GM18868 (cell line): ENCODE measurements at regions not wholly inside any gene's neighbourhood (a gene's known extent, or its start where the extent isn't known, plus 50 kb on each side); places are given as distances from the start of the nearest gene placed in this dataset.
A peak's percentile ranks its signal among the peaks of the same experiment; 100 is the strongest.
"Not testable (repeated sequence)": the region's sequence is repeated elsewhere in the genome, so short reads cannot be mapped to it uniquely, and the experiment has no call there.

Source experiments
- ATAC-seq: cut with Tn5 transposase; IDR thresholded peaks from one replicate; pipeline ENCODE4 v1.9.1; 2021; ENCODE audit warnings: mild to moderate bottlenecking, moderate library complexity; ENCODE audit not compliant: unreplicated experiment

DNA sequence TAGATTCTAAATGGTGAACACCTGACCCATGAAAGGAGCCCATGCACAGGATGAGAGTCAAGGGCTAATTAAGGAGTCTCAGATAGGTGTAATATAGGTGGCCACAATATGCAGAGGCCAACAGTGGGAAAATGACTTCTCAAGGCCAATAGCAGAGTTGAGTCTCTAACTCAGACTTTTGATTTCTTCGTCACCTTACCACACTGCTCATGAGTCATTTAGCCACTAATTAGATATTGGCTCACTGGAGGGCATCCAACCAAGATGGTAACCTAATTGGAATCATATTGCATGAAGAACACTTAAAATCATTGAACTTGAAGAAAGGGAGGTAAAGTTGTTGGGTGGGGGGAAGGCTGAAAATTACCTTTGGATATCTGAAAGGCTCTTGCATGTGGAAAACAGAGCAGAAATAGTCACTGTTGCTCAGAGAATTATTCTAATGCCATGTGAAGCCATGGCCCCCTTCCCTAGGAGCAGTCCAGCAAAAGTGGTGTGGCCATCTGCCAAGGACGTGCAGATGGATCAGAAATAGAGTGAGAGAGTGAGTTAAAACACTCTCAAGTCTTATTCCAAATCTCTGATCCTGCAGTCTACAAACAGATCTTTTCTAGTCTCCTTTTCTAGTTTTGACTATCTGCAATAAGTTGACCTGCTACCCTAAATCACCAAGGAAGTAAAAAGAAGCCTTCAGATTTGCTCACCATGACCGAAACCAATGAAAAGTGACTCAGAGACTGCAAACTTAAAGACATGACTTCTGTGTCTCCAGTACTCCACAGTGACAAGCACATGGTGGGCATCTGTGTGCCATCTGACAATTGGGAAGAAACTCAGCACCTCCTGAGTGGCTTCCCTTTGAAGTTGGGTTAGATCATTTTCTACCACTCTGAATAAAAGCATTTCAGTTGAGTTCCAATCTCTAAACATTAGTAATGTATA lies 93.9 kb upstream of the C1QTNF7 start:
- peak; percentile 64 for ATAC-seq

DNA sequence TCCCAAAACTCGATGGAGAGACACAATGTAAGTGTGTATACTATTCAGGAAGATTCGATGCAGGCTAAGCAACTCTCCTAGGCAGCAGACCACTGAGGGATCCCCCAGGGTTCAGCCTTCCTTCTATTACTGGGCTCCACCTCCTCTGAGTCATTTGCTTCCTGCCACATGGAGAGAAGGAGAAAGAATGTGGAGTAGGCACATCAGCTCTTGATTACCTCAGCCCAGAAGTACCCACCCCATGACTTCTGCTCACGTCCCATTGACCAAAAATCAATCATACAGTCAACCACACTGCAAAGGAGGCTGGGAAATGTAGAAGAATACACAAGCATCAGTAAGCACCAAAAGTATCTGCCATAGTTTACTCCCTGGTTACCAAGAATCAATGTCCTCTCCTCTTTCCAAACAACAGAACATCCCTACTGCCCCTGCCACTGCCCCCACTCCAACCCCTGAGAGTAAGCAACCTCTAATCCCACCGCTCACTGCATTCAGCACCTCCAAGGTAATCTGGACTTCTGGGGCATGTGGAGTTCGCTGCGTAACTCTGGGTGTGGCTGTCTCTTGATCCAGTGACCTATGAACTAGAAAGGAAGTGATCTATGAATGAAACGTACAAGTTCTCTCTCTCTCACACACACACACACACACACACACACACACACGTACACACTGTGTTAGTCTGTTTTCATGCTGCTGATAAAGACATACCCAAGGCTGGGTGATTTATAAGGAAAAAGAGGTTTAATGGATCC lies 91.2 kb upstream of the C1QTNF7 start:
- no peak for ATAC-seq

DNA sequence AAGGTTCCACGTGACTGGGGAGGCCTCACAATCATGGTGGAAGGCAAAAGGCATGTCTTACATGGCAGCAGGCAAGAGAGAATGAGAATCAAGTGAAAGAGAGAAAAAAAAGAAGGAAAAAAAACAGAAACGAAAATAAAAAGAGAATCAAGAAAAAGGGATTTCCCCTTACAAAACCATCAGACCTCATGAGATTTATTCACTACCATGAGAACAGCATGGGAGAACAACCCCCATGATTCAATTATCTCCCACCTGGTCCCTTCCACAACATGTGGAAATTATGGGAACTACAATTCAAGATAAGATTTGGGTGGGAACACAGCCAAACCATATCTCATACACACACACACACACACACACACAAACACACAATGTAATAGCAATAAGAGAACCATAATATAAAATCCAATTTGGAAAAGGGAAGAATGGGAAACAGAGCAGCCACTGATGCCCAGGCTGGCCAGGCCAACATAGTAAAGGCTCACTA lies 90.6 kb upstream of the C1QTNF7 start:
- ATAC-seq: not testable (repeated sequence)

DNA sequence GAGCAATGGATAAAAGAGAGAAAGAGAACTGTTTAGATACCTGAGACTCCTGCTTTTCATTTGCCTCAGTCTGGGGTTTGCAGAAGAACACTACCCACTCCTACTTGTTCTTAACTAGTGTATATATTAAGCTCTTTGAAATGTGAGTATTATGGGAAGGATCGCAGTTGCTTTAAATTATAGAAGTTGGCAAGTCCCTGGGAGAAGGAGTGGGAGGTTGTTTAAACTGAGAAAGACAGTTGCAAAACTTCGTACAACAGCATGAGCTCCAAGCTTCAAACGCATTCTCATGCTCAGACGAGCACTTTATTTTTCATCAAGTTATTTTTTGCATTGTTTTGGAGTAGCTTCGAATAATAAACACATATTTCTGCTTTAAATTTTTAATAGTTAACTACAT lies 88.1 kb upstream of the C1QTNF7 start:
- no peak for ATAC-seq

DNA sequence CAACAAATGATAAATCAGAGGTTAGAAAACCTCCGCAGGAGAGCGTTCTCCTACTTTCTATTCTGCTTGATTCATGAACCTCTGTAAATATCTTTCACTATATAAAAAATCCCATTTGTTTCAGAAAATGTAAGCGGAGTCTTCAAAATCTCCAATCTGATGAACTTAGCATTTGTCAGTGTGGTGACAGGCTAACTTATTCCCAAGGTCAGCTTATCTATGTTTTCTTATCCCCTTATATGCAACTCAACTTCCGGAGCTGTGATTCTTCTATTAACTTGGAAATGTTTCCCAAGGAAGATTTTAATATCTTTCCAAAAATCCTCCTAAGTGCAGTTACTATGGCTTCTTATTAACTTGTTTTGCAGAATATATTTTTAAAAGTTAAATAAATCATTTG lies 87.5 kb upstream of the C1QTNF7 start:
- ATAC-seq: no peak

DNA sequence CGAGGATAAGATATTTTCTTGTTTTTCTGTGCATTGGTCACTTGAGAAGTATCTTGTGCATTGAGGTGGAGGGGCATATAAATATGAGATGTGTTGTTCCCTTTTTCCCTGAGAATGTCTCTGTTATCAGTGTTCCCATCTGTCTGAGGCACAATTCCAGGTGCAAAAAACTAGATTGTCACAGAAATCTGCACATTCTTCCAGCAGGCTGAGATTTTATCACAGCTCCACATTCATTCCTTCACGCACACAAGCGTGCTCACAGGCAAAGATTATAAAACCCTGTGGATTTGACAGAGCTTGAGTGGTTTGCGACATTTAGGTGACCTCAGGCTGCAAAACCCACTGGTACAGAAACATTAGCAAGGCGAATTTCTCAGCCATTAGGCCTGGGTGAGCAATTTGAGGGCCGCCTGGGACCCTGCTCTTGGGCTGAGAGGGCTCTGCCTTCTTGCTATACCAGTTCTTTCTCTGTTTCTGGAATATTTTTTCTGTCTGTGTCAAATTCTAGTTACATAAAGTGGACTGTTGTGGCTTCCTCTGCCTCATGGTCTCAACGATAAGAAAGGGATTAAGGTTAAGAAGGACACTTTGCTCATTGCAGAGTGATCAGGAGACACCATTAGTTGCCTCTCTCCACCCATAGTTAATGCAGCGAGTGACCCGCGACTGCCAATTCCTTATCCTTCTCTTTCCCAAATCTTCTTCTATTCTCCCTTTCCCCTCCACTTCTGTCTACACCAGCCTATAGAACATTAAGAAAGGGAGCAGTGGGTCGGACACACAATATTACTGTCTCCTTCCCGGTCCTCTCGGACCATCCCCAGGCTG lies 86.7 kb upstream of the C1QTNF7 start:
- no peak for ATAC-seq

DNA sequence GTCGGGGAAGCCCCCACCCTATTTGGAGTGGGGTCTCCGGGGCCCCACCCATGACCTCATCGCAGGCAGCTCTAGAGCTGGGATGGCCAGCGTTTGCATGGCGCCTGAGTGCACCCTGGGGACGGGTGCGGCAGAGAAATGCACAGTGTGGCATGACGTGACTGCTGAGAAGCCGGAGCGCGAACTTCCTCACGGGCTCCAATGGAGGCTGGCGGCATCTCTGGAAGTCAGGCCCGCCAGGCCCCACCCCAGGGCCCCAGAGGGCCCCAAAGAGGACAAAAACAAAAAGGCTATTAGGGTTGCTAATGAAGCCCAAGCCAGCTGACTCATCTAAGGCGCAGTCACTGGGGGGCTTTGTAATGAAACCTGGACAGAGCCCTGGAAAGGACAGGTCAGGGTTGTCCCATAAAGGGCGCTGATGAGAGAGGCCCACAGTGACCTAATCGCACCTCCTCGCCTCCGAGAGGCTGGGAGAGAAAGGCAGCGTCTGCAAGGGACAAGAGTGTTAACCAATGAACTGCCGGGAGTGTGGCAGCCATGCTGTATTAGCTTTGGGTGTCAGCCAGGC lies 86.0 kb upstream of the C1QTNF7 start:
- no peak for ATAC-seq

DNA sequence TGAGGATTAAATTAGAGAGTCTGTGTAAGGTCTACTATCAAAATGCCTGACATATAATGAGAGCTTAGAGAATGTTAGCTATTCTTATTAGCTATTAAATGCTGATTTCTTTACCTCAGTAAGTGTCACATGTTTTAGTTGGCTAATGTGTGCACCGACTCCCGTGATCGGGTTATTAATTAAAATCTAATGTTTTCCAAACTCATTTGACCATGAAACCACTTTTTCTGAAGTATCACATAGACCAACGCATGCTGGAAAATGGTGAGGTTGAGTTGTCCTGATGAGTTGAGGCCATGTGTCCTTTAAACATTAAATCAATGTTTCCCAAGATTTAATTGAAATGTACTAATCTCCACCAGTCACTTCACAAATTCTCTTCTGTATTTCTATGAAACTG lies 84.8 kb upstream of the C1QTNF7 start:
- no peak for ATAC-seq

DNA sequence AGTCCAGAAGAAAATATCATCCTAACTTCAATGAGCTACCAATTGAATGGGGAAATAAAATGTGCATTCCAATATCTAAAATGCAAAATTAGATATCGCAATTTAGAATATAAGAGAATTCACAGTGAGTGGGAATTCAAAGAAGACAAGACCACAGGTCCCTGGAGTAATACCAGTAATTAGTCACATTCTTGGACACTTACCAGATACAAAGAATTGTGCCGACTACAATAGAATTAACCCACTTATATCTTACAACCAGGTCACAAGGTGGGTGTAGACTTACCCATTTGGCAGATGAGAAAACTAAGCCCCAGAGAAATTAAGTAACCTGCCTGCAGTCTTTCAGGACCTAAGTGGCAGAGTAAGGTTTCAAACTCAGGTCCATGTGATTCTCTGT lies 84.3 kb upstream of the C1QTNF7 start:
- no peak for ATAC-seq

DNA sequence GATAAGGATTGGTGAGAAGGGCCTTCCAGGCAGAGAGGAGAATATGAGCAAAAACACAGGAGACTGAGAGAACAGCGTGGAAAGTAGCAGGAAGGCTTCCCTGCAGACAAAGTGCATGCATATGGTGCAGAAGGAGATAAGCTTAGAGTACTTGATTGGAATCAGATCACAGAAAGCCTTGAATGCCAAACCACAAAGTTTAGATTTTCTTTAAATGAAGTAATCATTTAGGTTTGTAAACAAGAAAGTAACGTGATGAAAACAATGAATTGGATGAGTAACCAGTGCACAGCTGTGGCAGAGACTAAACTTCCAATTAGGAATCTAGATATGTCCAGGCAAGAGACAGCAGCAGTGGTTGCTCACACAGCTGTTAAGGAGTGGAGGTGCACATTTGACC lies 83.8 kb upstream of the C1QTNF7 start:
- no peak for ATAC-seq

DNA sequence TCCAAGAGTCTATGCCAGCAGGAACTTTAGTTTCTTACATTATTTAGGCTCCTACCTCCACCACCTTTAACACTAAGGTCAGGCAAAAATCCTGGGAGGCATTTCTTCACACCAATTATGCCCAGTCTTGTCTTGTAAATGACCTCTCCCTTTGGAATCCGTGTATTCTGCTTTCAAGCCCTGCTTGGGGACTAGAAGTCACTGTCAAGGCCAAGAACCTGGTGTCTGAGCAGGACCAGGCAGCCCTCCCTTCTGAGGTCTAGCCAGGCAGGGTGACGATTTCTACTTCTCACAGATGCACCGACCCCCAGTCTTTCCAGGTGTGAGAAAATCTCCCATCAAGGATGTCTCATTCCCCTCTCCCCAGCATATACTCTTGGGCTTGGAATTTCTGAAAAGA lies 82.7 kb upstream of the C1QTNF7 start:
- no peak for ATAC-seq

DNA sequence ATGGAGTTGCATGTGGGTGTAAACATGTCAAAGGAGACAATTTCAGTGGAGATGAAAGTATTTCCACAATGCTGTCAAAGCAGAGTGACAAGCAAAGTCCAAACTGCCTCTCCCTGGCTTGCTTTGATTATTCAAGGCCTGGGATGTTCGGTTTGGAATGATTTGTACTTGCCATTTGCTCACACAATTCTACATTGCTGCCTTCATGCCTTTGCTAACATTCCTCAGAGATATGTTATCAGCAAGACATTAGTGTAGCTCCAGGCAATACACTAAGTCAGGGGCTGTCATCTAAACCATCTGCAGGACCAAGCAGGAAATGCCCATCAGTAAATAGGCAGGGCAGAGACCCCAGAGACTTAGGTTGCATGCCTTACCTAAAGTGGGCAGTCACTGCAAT lies 79.6 kb upstream of the C1QTNF7 start:
- ATAC-seq: no peak

DNA sequence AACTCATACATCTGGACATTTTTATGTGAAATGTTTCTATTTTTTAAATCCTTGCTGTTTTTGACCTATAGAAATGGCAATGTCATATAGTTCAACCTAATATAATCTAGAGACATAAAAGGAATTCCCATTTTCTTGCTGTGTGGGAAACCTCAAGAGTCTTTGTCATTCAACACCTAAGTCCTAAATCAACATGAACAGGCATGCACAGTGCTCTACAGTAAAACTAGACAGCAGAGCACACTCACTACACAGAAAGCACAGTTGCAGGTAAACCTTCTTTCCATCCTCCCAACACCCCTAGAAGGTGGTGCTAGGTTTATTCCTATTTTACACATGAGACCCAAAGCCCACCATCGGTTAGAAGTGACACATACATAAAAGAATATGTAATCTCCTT lies 79.1 kb upstream of the C1QTNF7 start:
- ATAC-seq: no peak

DNA sequence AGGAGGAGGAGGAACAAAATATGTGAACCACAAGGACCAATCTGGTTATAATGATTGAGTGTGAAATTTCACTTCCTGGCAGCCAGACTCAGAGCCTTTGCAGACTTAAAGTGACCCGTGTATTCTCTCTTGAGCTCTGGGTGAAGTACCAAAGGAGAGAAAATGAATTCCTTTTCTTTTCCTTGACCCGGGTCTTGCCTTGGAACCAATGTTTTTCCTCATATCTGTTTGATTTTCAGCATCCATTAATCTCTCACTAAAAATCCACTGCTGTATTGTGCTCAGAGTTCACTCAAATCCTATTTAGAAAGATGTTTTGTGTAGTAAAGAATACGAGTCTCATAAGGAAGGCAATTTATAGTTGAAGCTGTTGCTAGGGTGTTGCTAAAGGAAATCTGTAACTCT lies 78.3 kb upstream of the C1QTNF7 start:
- no peak for ATAC-seq

DNA sequence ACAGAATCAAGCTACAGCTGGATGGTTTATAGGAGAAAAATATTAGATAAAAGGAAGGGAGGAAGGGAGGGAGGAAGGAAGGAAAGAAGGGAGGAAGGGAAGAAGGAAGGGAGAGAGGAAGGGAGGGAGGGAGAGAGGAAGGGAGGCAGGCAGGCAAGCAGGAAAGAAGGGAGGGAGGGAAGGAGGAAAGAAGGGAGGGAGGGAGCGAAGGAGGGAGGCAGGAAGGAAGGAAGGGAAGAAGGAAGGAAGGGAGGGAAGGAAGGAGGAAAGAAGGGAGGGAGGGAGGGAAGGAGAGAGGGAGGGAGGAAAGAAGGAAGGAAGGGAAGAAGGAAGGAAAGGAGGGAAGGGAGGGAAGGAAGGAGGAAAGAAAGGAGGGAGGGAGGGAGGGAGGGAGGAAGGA lies 77.9 kb upstream of the C1QTNF7 start:
- no peak for ATAC-seq

DNA sequence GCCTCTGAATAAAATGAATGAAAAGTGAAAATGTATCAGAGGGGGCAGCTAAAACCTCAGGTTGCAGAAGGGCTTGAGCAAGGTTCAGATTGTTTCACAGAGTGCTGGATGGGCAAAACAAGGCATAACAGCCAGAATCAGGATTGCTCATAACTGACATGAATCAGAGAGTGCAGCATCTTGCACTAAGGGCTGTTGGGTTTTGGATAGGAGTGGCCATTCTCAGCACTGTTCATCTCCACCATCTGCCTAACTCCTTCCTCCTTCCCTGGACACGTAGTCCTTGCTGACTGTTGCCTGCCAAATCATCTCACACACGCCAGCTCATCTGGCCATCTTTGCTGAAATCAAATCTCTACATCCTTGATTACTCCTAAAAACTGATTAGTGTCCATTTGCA lies 75.3 kb upstream of the C1QTNF7 start:
- no peak for ATAC-seq

DNA sequence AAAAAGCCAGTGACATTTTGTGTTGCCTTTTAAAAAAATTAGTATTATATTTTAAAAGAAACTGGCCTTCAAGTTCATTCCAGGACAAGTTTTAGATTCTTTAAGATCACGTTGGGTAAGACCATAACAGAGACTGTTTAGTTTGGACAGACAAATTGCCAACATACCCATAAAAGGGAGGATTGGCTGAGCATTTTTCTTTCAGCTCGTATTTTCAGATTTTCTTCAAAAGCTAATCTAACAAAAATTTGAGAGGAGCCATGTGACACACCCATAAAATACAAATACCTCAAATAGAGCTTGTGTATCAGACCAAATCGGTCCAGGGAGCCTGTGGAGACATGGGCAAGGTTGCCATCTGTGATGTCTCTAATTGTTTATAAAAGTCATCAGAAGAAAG lies 74.6 kb upstream of the C1QTNF7 start:
- no peak for ATAC-seq

DNA sequence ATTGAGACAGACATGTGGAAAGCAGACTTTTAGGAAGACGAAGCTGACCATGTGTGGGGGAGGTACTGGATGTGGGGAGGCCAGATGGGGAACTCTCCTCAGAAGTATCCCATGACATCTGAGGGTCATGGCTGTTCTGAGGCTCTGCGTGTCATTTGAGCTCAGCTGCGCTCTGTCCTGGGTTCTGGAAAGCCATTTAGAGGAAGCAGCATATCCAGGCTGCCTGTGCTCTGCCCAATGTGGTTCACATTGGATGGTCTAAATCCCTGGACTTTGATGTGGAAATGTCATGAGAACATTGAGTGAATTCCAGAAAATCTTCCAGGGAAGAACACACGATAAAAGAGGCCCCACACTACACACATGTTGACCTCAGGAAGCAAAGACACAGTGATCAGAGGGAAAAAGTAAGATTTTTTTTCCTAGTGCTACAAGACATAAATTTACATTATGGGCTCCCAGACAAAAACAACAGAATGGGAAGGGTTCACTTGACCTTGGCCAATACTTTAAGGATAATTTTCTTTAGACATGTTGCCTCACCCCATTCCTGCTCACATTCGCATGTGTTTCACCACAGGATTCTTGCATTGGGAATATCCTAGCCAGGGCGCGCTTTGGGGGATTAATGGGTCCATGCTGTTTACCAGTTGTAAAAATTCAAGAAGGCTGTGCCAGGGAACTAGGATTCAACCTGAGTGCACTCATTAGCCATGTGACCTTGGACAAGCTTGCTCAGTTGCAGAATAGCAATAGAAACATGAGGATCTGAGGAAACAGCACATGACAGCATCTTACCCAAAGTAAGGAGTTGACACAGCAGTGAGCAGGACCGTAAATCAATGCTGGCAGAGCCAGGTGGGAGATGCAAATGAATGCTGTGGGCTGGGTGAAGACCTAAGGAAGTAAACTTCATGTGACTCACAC lies 73.2 kb upstream of the C1QTNF7 start:
- no peak for ATAC-seq

DNA sequence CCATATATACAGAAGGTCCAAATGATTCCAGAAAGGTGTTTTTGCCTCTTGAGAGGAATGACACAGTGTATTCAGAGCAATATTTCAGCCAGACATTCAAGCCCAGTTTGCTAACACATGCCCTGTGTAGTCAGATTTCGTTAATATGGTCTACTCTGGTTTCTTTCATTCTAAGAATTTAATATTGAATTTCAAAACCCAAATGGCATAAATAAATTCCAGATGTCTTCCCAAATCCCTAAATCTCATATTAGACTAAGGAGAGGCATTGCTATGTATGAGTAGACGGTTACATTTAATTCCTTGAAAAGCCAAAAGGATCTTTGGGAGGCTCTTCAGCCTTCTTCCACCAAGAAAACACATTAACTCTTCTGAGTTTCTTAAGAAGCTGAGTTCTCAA lies 66.3 kb upstream of the C1QTNF7 start:
- no peak for ATAC-seq

DNA sequence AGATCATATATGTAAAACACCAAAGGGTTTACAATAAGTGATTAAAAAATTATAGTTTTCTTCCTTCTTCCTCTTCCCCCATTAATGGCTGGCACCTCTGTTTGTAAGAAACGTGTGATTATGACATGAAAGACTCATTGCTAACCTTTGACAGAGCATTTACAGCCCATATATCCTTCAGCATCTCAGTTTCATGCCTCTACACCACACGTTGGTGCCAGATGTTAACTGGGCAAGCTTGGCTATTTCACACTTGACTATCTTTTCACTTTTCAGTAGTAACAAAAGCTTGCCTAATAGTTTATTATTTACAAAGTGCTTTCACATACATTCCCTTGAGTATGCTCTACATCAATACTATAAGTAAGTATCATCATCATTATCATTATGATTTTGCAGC lies 65.3 kb upstream of the C1QTNF7 start:
- ATAC-seq: no peak
